B cell (primary cell): ENCODE measurements at regions not wholly inside any gene's neighbourhood (a gene's known extent, or its start where the extent isn't known, plus 50 kb on each side); places are given as distances from the start of the nearest gene placed in this dataset.

Source experiments
- ATAC-seq: fragments of 200-7000 bp; cut with Tn5 transposase; one replicate; pipeline ENCODE4 v1.10.0; 2021; ENCODE audit warnings: low read depth, mild to moderate bottlenecking, moderate number of reproducible peaks, moderate library complexity
- CTCF ChIA-PET: fragments of 350-600 bp; sonication (Branson Sonifier 250); formaldehyde crosslinking; loops from one replicate; lab custom pipeline; 2021; ENCODE audit warnings: antibody characterized with exemption, inconsistent platforms; lab: Charles Lee
- POLR2A ChIA-PET: fragments of 350-600 bp; sonication (Branson Sonifier 250); formaldehyde crosslinking; loops from one replicate; lab custom pipeline; 2021; ENCODE audit warnings: antibody characterized with exemption; lab: Charles Lee
- DNase-seq: peaks from one replicate; pipeline ENCODE4 v3.0.0; 2013
- H2AFZ ChIP-seq: 2 replicates; pipeline ENCODE4 v1.6.1; 2012; ENCODE audit warnings: mild to moderate bottlenecking, low read depth, low read length; ENCODE audit not compliant: insufficient read depth, poor library complexity, severe bottlenecking
- H3K27ac ChIP-seq, 2 donors: 1 replicate in 1 of 2; 2 replicates in 1 of 2; pipeline ENCODE4 v1.5.1; 2012 to 2013; ENCODE audit warnings: low read length in 2 of 2, mild to moderate bottlenecking in 2 of 2, moderate library complexity in 1 of 2
- H3K27me3 ChIP-seq, 4 experiments: fragments of 200-600 bp in 1 of 4; sonication (generic) in 1 of 4; replicated peaks in 1 of 4; 1 replicate in 2 of 4; 2 replicates in 2 of 4; pipeline versions ENCODE4 v1.6.1 to v1.7.0; 2013 to 2016; ENCODE audit warnings: low read length in 3 of 4, mild to moderate bottlenecking in 2 of 4, mixed read lengths in 1 of 4, moderate library complexity in 1 of 4; ENCODE audit not compliant: insufficient read depth in 4 of 4, control insufficient read depth in 3 of 4; ENCODE audit errors: control extremely low read depth in 1 of 4
- H3K36me3 ChIP-seq, 2 experiments: replicated peaks in 1 of 2; 1 replicate in 1 of 2; 2 replicates in 1 of 2; pipeline versions ENCODE4 v1.6.1 to v1.7.1; 2013; ENCODE audit warnings: low read length in 1 of 2; ENCODE audit not compliant: insufficient read depth in 2 of 2, control insufficient read depth in 1 of 2; ENCODE audit errors: control extremely low read depth in 1 of 2, extremely low read depth in 1 of 2
- H3K4me1 ChIP-seq, 2 donors: fragments of 200-600 bp in 1 of 2; sonication (generic) in 1 of 2; 1 replicate in 1 of 2; 2 replicates in 1 of 2; pipeline versions ENCODE4 v1.5.1 to v1.6.1; 2013 to 2017; ENCODE audit warnings: low read length in 2 of 2; ENCODE audit not compliant: control insufficient read depth in 2 of 2, insufficient read depth in 2 of 2
- H3K4me2 ChIP-seq: replicated peaks from 2 replicates; pipeline ENCODE3; 2012; ENCODE audit warnings: mild to moderate bottlenecking, low read depth, low read length; ENCODE audit not compliant: poor library complexity, severe bottlenecking
- H3K4me3 ChIP-seq, 5 experiments: fragments of 200-600 bp in 1 of 5; sonication (generic) in 1 of 5; 1 replicate in 3 of 5; 2 replicates in 2 of 5; pipeline versions ENCODE4 v1.5.1 to v1.7.0; 2011 to 2016; ENCODE audit warnings: low read length in 4 of 5, mild to moderate bottlenecking in 4 of 5, low read depth in 2 of 5, control low read depth in 1 of 5, moderate library complexity in 1 of 5; ENCODE audit not compliant: insufficient read depth in 1 of 5; ENCODE audit errors: control extremely low read depth in 1 of 5, extremely low read depth in 1 of 5
- H3K79me2 ChIP-seq: fragments of 200-600 bp; sonication (generic); one replicate; pipeline ENCODE4 v1.6.0; 2016; ENCODE audit warnings: low read length; ENCODE audit not compliant: control insufficient read depth, insufficient read depth
- H3K9ac ChIP-seq: fragments of 200-600 bp; sonication (generic); 2 replicates; pipeline ENCODE4 v1.6.1; 2017; ENCODE audit warnings: mild to moderate bottlenecking, low read length, moderate library complexity
- H3K9me3 ChIP-seq, 3 donors: one replicate each; pipeline versions ENCODE4 v1.6.1 to v1.7.1; 2013; ENCODE audit warnings: low read length in 2 of 3; ENCODE audit not compliant: control insufficient read depth in 2 of 3, insufficient read depth in 1 of 3; ENCODE audit errors: control extremely low read depth in 1 of 3
- H4K20me1 ChIP-seq: 2 replicates; pipeline ENCODE4 v1.6.0; 2012; ENCODE audit warnings: mild to moderate bottlenecking, low read length; ENCODE audit not compliant: insufficient read depth, control insufficient read depth, poor library complexity, severe bottlenecking
- H3K27ac Mint-ChIP-seq: one replicate; pipeline ENCODE4 v1.8.0; 2021; ENCODE audit warnings: mixed read lengths
- H3K27me3 Mint-ChIP-seq: one replicate; pipeline ENCODE4 v1.8.0; 2021; ENCODE audit warnings: mixed read lengths
- H3K4me1 Mint-ChIP-seq: one replicate; pipeline ENCODE4 v1.8.0; 2021; ENCODE audit warnings: mixed read lengths
- H3K4me3 Mint-ChIP-seq: one replicate; pipeline ENCODE4 v1.8.0; 2021; ENCODE audit warnings: mixed read lengths
- H3K9me3 Mint-ChIP-seq: one replicate; pipeline ENCODE4 v1.8.0; 2022; ENCODE audit warnings: mixed read lengths; ENCODE audit not compliant: insufficient read depth
- EZH2 ChIP-seq: IDR thresholded peaks from 2 replicates; pipeline ENCODE4 v1.6.1; 2012; ENCODE audit warnings: borderline replicate concordance, low read depth, mild to moderate bottlenecking, moderate library complexity, low read length; ENCODE audit not compliant: insufficient read depth, poor library complexity, severe bottlenecking
- WGBS: methylation state at CpG from one replicate; pipeline ENCODE4 v1.1.5; 2013; ENCODE audit warnings: missing lambda C conversion rate; ENCODE audit not compliant: insufficient coverage; 5-methylcytosine and 5-hydroxymethylcytosine counted together
- intact Hi-C: fragments of 100-400 bp; cut with micrococcal nuclease; formaldehyde crosslinking; loops from one replicate; pipeline ENCODE4 v1.10.0; 2022
- TF ChIP-seq, protein P1 (sequence below): fragments of 200-600 bp; IDR thresholded peaks from one replicate; pipeline ENCODE4 v1.8.0; 2022; ENCODE audit warnings: antibody characterized with exemption, mild to moderate bottlenecking

DNA sequence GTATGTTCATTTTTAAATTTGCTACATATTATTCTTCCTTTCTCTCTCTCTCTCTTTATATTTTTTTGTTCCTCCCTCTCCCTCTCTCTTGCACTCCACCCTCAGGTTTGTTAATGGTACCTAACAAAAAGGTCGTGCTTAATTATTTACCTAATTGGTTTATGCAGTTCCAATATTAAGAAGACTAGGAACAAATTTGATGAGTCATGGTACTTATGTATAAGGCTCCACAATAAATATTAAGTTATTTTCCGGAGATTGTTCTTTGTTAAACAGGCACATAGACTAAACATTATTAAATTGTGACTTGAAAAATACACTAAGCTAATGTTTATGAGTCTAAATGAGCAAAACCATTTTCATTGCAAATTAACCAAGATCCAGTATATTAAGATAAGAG is 1200.8 kb upstream of the ALCAM start:
- Histone ChIP-seq H3K27ac (no peak overlapping the region), H3K9me3 (peaks cover 0 to 13% (median 11%) of the 10 kb centered on the region in 3 donors), H3K36me3 (no peaks in the 10 kb centered on the region), H2AFZ (no peak overlapping the region), H3K4me1 (no peaks in the 10 kb centered on the region), H3K27me3 (no peaks in the 10 kb centered on the region), H3K4me2 (no peak overlapping the region), H4K20me1 (no peaks in the 10 kb centered on the region), H3K9ac (no peak overlapping the region), H3K79me2 (no peaks in the 10 kb centered on the region), H3K4me3 (no peak overlapping the region)
- Mint-ChIP-seq H3K4me1 (no peaks in the 10 kb centered on the region), H3K27ac (no peak overlapping the region), H3K9me3 (peaks cover 3% of the 10 kb centered on the region), H3K27me3 (no peaks in the 10 kb centered on the region), H3K4me3 (no peak overlapping the region)
- intact Hi-C loops = no loop called here
- WGBS = no CpG with 5 or more reads among the region's 2 CpGs
- no peak for ATAC-seq
- TF ChIP-seq EZH2 = no peak
- TF ChIP-seq, protein P1, sequence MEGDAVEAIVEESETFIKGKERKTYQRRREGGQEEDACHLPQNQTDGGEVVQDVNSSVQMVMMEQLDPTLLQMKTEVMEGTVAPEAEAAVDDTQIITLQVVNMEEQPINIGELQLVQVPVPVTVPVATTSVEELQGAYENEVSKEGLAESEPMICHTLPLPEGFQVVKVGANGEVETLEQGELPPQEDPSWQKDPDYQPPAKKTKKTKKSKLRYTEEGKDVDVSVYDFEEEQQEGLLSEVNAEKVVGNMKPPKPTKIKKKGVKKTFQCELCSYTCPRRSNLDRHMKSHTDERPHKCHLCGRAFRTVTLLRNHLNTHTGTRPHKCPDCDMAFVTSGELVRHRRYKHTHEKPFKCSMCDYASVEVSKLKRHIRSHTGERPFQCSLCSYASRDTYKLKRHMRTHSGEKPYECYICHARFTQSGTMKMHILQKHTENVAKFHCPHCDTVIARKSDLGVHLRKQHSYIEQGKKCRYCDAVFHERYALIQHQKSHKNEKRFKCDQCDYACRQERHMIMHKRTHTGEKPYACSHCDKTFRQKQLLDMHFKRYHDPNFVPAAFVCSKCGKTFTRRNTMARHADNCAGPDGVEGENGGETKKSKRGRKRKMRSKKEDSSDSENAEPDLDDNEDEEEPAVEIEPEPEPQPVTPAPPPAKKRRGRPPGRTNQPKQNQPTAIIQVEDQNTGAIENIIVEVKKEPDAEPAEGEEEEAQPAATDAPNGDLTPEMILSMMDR = no peak
- POLR2A ChIA-PET = no interaction called here
- no peak for DNase-seq
- CTCF ChIA-PET = no interaction called here

GRCh38 chr3:104168386-104168785 is 1198.3 kb upstream of the ALCAM start:
- no peaks in the 10 kb centered on the region for H3K27me3 ChIP-seq
- no peak overlapping the region for H2AFZ ChIP-seq
- H3K4me3 ChIP-seq = no peak overlapping the region
- ATAC-seq = no peak
- intact Hi-C loops = no loop called here
- H3K36me3 ChIP-seq = no peaks in the 10 kb centered on the region
- H3K4me1 ChIP-seq = no peaks in the 10 kb centered on the region
- no CpG with 5 or more reads among the region's 3 CpGs for WGBS
- Mint-ChIP-seq H3K4me3 (no peak overlapping the region), H3K27ac (no peak overlapping the region), H3K4me1 (no peaks in the 10 kb centered on the region), H3K9me3 (peaks cover 3% of the 10 kb centered on the region), H3K27me3 (no peaks in the 10 kb centered on the region)
- H3K9me3 ChIP-seq = peaks cover 0 to 13% (median 11%) of the 10 kb centered on the region in 3 donors
- H3K79me2 ChIP-seq = no peaks in the 10 kb centered on the region
- ChIA-PET CTCF (no interaction called here), POLR2A (no interaction called here)
- H4K20me1 ChIP-seq = no peaks in the 10 kb centered on the region
- no peak overlapping the region for H3K9ac ChIP-seq
- H3K4me2 ChIP-seq = no peak overlapping the region
- no peak for TF ChIP-seq EZH2
- TF ChIP-seq, protein P1 = no peak
- DNase-seq = no peak
- H3K27ac ChIP-seq = no peak overlapping the region
